ENCODE measurements at regions not wholly inside any gene's neighbourhood (a gene's known extent, or its start where the extent isn't known, plus 50 kb on each side); places are given as distances from the start of the nearest gene placed in this dataset.

DNA sequence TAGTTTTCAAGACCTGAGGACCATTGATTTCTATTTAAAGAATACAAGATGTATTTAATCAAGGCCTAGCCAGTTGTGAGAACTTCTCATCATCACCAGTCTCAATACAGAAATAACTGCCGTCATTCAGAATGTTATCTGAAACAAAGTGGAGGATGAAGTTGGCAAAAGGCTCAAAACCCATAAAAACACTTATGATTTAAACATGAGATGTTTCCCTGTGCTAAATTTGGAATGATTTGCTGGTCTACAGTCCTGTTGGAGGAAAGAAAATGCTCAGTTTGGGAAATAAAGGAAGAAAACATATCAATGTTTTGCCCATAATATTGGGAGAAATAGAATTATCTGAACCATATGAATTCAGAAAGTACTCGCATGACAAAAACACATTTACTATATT, 192.2 kb downstream of the ADGRA3 start:
- CTCF ChIA-PET: no interaction called here

DNA sequence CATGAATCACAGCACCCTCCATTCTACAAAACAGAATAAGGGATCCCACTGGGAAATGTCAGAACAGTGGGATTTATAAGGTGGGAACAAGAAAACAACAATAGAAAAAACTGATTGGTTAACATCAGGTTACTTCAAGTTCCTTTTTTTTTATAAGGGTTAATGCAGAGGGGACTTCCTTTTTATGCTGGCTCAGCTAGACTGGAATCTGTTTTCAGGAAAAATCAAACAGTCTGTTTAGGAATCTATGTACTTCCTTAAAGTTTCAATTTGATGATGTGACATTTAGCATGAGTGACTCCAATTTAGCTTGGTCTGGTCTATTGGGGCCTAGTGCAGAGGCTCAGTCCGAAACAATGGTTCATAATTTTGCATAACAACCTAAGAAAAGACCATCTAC, 192.9 kb downstream of the ADGRA3 start:
- no peaks in the 10 kb centered on the region for H3K27me3 Mint-ChIP-seq
- Histone ChIP-seq H3K4me1 (ENCODE audit: insufficient read depth, low read length) (no peaks in the 10 kb centered on the region), H3K9me3 (ENCODE audit: control insufficient read depth in 1 of 2, insufficient read depth in 1 of 2, low read length in 2 of 2) (no peaks in the 10 kb centered on the region), H3K27me3 (ENCODE audit: control insufficient read depth in 1 of 2, insufficient read depth in 2 of 2, low read length in 2 of 2) (no peaks in the 10 kb centered on the region), H3K4me3 (ENCODE audit: low read length) (no peak overlapping the region), H3K27ac (ENCODE audit: low read depth in 1 of 2, low read length in 2 of 2) (no peak overlapping the region), H3K36me3 (ENCODE audit: insufficient read depth, low read length) (no peaks in the 10 kb centered on the region)
- POLR2A ChIA-PET: no interaction called here
- DNase-seq (no peak), ATAC-seq (ENCODE audit: poor library complexity) (no peak)
- CTCF ChIA-PET: no interaction called here
- H3K36me3 Mint-ChIP-seq (ENCODE audit: low read depth): no peaks in the 10 kb centered on the region
- H3K4me3 Mint-ChIP-seq: no peak overlapping the region
- no peak overlapping the region for H3K27ac Mint-ChIP-seq
- no peaks in the 10 kb centered on the region for H3K4me1 Mint-ChIP-seq (ENCODE audit: low read depth)
- H3K9me3 Mint-ChIP-seq: no peaks in the 10 kb centered on the region
- intact Hi-C loops (cut with DNase I, micrococcal nuclease): no loop called here
- TF ChIP-seq, protein P1, sequence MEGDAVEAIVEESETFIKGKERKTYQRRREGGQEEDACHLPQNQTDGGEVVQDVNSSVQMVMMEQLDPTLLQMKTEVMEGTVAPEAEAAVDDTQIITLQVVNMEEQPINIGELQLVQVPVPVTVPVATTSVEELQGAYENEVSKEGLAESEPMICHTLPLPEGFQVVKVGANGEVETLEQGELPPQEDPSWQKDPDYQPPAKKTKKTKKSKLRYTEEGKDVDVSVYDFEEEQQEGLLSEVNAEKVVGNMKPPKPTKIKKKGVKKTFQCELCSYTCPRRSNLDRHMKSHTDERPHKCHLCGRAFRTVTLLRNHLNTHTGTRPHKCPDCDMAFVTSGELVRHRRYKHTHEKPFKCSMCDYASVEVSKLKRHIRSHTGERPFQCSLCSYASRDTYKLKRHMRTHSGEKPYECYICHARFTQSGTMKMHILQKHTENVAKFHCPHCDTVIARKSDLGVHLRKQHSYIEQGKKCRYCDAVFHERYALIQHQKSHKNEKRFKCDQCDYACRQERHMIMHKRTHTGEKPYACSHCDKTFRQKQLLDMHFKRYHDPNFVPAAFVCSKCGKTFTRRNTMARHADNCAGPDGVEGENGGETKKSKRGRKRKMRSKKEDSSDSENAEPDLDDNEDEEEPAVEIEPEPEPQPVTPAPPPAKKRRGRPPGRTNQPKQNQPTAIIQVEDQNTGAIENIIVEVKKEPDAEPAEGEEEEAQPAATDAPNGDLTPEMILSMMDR (IDR thresholded peaks at IDR 0.05): no peak

More for the DNA sequence above, 192.2 kb downstream of the ADGRA3 start:
- no peak for DNase-seq
- Histone ChIP-seq H3K27ac (ENCODE audit: low read depth in 1 of 2, low read length in 2 of 2) (no peak overlapping the region), H3K4me3 (ENCODE audit: low read length) (no peak overlapping the region), H3K27me3 (ENCODE audit: control insufficient read depth in 1 of 2, insufficient read depth in 2 of 2, low read length in 2 of 2) (no peaks in the 10 kb centered on the region), H3K4me1 (ENCODE audit: insufficient read depth, low read length) (no peaks in the 10 kb centered on the region), H3K36me3 (ENCODE audit: insufficient read depth, low read length) (no peaks in the 10 kb centered on the region), H3K9me3 (ENCODE audit: control insufficient read depth in 1 of 2, insufficient read depth in 1 of 2, low read length in 2 of 2) (no peaks in the 10 kb centered on the region)
- intact Hi-C loops (cut with DNase I, micrococcal nuclease): no loop called here
- ATAC-seq (ENCODE audit: poor library complexity): no peak
- TF ChIP-seq, protein P1 (IDR thresholded peaks at IDR 0.05): no peak
- Mint-ChIP-seq H3K4me1 (ENCODE audit: low read depth) (no peaks in the 10 kb centered on the region), H3K27ac (no peak overlapping the region), H3K36me3 (ENCODE audit: low read depth) (no peaks in the 10 kb centered on the region), H3K4me3 (no peak overlapping the region), H3K27me3 (no peaks in the 10 kb centered on the region), H3K9me3 (no peaks in the 10 kb centered on the region)
- POLR2A ChIA-PET: no interaction called here

DNA sequence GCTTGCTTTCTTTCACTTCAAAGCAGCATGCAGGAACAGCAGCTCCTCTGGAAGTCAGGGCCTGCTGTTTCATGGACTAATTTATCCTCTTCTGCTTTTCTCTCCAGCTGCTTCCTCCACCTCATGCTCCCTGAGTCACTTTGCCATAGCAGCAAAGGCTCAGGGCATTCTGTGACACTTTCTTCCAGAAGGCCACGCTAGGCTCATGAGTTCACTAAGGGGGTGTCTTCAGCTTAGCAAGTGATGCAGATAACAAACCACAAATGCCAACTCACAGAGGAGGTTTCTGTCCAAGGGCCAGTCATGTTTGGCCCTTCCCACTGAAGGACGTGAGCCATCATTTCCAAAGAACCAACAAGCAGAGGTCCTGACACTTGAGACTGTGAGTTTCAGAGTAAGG, 200.2 kb downstream of the ADGRA3 start:
- no peaks in the 10 kb centered on the region for H3K27me3 Mint-ChIP-seq
- no peak for ATAC-seq (ENCODE audit: poor library complexity)
- ChIA-PET POLR2A (no interaction called here), CTCF (no interaction called here)
- H3K36me3 Mint-ChIP-seq (ENCODE audit: low read depth): no peaks in the 10 kb centered on the region
- Histone ChIP-seq H3K4me3 (ENCODE audit: low read length) (no peak overlapping the region), H3K36me3 (ENCODE audit: insufficient read depth, low read length) (no peaks in the 10 kb centered on the region), H3K9me3 (ENCODE audit: control insufficient read depth in 1 of 2, insufficient read depth in 1 of 2, low read length in 2 of 2) (peaks cover 0 to 5% of the 10 kb centered on the region in 2 experiments), H3K27ac (ENCODE audit: low read depth in 1 of 2, low read length in 2 of 2) (no peak overlapping the region), H3K4me1 (ENCODE audit: insufficient read depth, low read length) (no peaks in the 10 kb centered on the region), H3K27me3 (ENCODE audit: control insufficient read depth in 1 of 2, insufficient read depth in 2 of 2, low read length in 2 of 2) (no peaks in the 10 kb centered on the region)
- peaks cover 3% of the 10 kb centered on the region for H3K9me3 Mint-ChIP-seq
- intact Hi-C loops (cut with DNase I, micrococcal nuclease): no loop called here
- no peaks in the 10 kb centered on the region for H3K4me1 Mint-ChIP-seq (ENCODE audit: low read depth)
- TF ChIP-seq, protein P1 (IDR thresholded peaks at IDR 0.05): no peak
- no peak for DNase-seq
- H3K4me3 Mint-ChIP-seq: no peak overlapping the region
- no peak overlapping the region for H3K27ac Mint-ChIP-seq

Data from CD4-positive, alpha-beta T cell (primary cell).